ENCODE measurements at regions not wholly inside any gene's neighbourhood (a gene's known extent, or its start where the extent isn't known, plus 50 kb on each side); places are given as distances from the start of the nearest gene placed in this dataset.

- no peak overlapping the region for H2AFZ ChIP-seq (ENCODE audit: insufficient read depth, low read length, poor library complexity)
- no peaks in the 10 kb centered on the region for H3K27me3 ChIP-seq (ENCODE audit: insufficient read depth, low read length)
- H3K79me2 ChIP-seq (ENCODE audit: control insufficient read depth, insufficient read depth, low read length, poor library complexity): no peaks in the 10 kb centered on the region
- H3K9ac ChIP-seq (ENCODE audit: low read length): no peak overlapping the region
- no peak overlapping the region for H3K18ac ChIP-seq (ENCODE audit: low read length)
- WGBS (ENCODE audit: extremely low coverage, insufficient coverage, insufficient read length): no CpG with 5 or more reads among the region's 2 CpGs
- no peak overlapping the region for H3K4me3 ChIP-seq (ENCODE audit: low read depth, low read length)
- H3K27ac ChIP-seq (ENCODE audit: low read depth, low read length): no peak overlapping the region
- no peaks in the 10 kb centered on the region for H3K36me3 ChIP-seq (ENCODE audit: control insufficient read depth in 1 of 2, insufficient read depth in 2 of 2, low read length in 2 of 2)
- no peak overlapping the region for H4K91ac ChIP-seq (ENCODE audit: low read depth, low read length)
- H2BK12ac ChIP-seq (ENCODE audit: low read length): no peak overlapping the region
- H3K14ac ChIP-seq (ENCODE audit: low read length): no peak overlapping the region
- H3K4me2 ChIP-seq (ENCODE audit: low read length): no peak overlapping the region
- no peaks in the 10 kb centered on the region for H3K9me3 ChIP-seq (ENCODE audit: insufficient read depth, low read depth, low read length)
- no peak overlapping the region for H2BK5ac ChIP-seq (ENCODE audit: low read depth, low read length, poor library complexity)
- no peak for DNase-seq
- no peak overlapping the region for H4K12ac ChIP-seq (ENCODE audit: low read depth, low read length)
- no peak overlapping the region for H3K23ac ChIP-seq (ENCODE audit: low read length)
- H2BK120ac ChIP-seq (ENCODE audit: insufficient read depth, low read length, poor library complexity): no peak overlapping the region
- no peak overlapping the region for H4K8ac ChIP-seq (ENCODE audit: low read depth, low read length)
- H3K79me1 ChIP-seq (ENCODE audit: low read length): no peaks in the 10 kb centered on the region
- no peaks in the 10 kb centered on the region for H3K4me1 ChIP-seq (ENCODE audit: control insufficient read depth in 1 of 2, insufficient read depth in 2 of 2, low read length in 2 of 2)
- no peak overlapping the region for H2AK5ac ChIP-seq (ENCODE audit: low read length)
- no peak overlapping the region for H3K4ac ChIP-seq (ENCODE audit: low read depth, low read length)
These were observed 646.5 kb upstream of the SEL1L start for GRCh38 chr14:82180139-82180538.

GRCh38 chr14:82182646-82183045 lies 649.0 kb upstream of the SEL1L start:
- H2AK5ac ChIP-seq (ENCODE audit: low read length): no peak overlapping the region
- H3K4ac ChIP-seq (ENCODE audit: low read depth, low read length): no peak overlapping the region
- no peak overlapping the region for H3K23ac ChIP-seq (ENCODE audit: low read length)
- H3K27ac ChIP-seq (ENCODE audit: low read depth, low read length): no peak overlapping the region
- H4K8ac ChIP-seq (ENCODE audit: low read depth, low read length): no peak overlapping the region
- H3K27me3 ChIP-seq (ENCODE audit: insufficient read depth, low read length): no peaks in the 10 kb centered on the region
- no peak overlapping the region for H3K4me2 ChIP-seq (ENCODE audit: low read length)
- no peaks in the 10 kb centered on the region for H3K79me1 ChIP-seq (ENCODE audit: low read length)
- H3K14ac ChIP-seq (ENCODE audit: low read length): no peak overlapping the region
- no peaks in the 10 kb centered on the region for H3K9me3 ChIP-seq (ENCODE audit: insufficient read depth, low read depth, low read length)
- H3K9ac ChIP-seq (ENCODE audit: low read length): no peak overlapping the region
- H3K4me1 ChIP-seq (ENCODE audit: control insufficient read depth in 1 of 2, insufficient read depth in 2 of 2, low read length in 2 of 2): no peaks in the 10 kb centered on the region
- no peak overlapping the region for H4K12ac ChIP-seq (ENCODE audit: low read depth, low read length)
- no peak overlapping the region for H2AFZ ChIP-seq (ENCODE audit: insufficient read depth, low read length, poor library complexity)
- no peak overlapping the region for H3K18ac ChIP-seq (ENCODE audit: low read length)
- no peak overlapping the region for H2BK12ac ChIP-seq (ENCODE audit: low read length)
- no peak overlapping the region for H4K91ac ChIP-seq (ENCODE audit: low read depth, low read length)
- no peak for DNase-seq
- H2BK5ac ChIP-seq (ENCODE audit: low read depth, low read length, poor library complexity): no peak overlapping the region
- H3K79me2 ChIP-seq (ENCODE audit: control insufficient read depth, insufficient read depth, low read length, poor library complexity): no peaks in the 10 kb centered on the region
- no peak overlapping the region for H3K4me3 ChIP-seq (ENCODE audit: low read depth, low read length)
- no peaks in the 10 kb centered on the region for H3K36me3 ChIP-seq (ENCODE audit: control insufficient read depth in 1 of 2, insufficient read depth in 2 of 2, low read length in 2 of 2)
- H2BK120ac ChIP-seq (ENCODE audit: insufficient read depth, low read length, poor library complexity): no peak overlapping the region

- Histone ChIP-seq H3K27me3 (ENCODE audit: insufficient read depth, low read length) (no peaks in the 10 kb centered on the region), H3K23ac (ENCODE audit: low read length) (no peak overlapping the region), H3K9ac (ENCODE audit: low read length) (no peak overlapping the region), H3K79me1 (ENCODE audit: low read length) (no peaks in the 10 kb centered on the region), H3K79me2 (ENCODE audit: control insufficient read depth, insufficient read depth, low read length, poor library complexity) (no peaks in the 10 kb centered on the region), H2BK5ac (ENCODE audit: low read depth, low read length, poor library complexity) (no peak overlapping the region), H2BK120ac (ENCODE audit: insufficient read depth, low read length, poor library complexity) (no peak overlapping the region), H3K4me2 (ENCODE audit: low read length) (no peak overlapping the region), H3K36me3 (ENCODE audit: control insufficient read depth in 1 of 2, insufficient read depth in 2 of 2, low read length in 2 of 2) (no peaks in the 10 kb centered on the region), H4K91ac (ENCODE audit: low read depth, low read length) (no peak overlapping the region), H3K4ac (ENCODE audit: low read depth, low read length) (no peak overlapping the region), H3K14ac (ENCODE audit: low read length) (no peak overlapping the region), H3K9me3 (ENCODE audit: insufficient read depth, low read depth, low read length) (peaks cover 6% of the 10 kb centered on the region), H3K4me3 (ENCODE audit: low read depth, low read length) (no peak overlapping the region), H3K18ac (ENCODE audit: low read length) (no peak overlapping the region), H2AFZ (ENCODE audit: insufficient read depth, low read length, poor library complexity) (no peak overlapping the region), H3K4me1 (ENCODE audit: control insufficient read depth in 1 of 2, insufficient read depth in 2 of 2, low read length in 2 of 2) (no peaks in the 10 kb centered on the region), H2BK12ac (ENCODE audit: low read length) (no peak overlapping the region), H2AK5ac (ENCODE audit: low read length) (no peak overlapping the region), H4K8ac (ENCODE audit: low read depth, low read length) (no peak overlapping the region), H4K12ac (ENCODE audit: low read depth, low read length) (no peak overlapping the region), H3K27ac (ENCODE audit: low read depth, low read length) (no peak overlapping the region)
- no CpG with 5 or more reads among the region's 3 CpGs for WGBS (ENCODE audit: extremely low coverage, insufficient coverage, insufficient read length)
- DNase-seq: no peak
These were observed 657.1 kb upstream of the SEL1L start for GRCh38 chr14:82190742-82191141.

- no peak overlapping the region for H3K14ac ChIP-seq (ENCODE audit: low read length)
- H2BK120ac ChIP-seq (ENCODE audit: insufficient read depth, low read length, poor library complexity): no peak overlapping the region
- no peak overlapping the region for H3K4ac ChIP-seq (ENCODE audit: low read depth, low read length)
- H3K9me3 ChIP-seq (ENCODE audit: insufficient read depth, low read depth, low read length): peaks cover 6% of the 10 kb centered on the region
- H3K23ac ChIP-seq (ENCODE audit: low read length): no peak overlapping the region
- no peaks in the 10 kb centered on the region for H3K27me3 ChIP-seq (ENCODE audit: insufficient read depth, low read length)
- DNase-seq: no peak
- no peak overlapping the region for H2BK5ac ChIP-seq (ENCODE audit: low read depth, low read length, poor library complexity)
- no peak overlapping the region for H3K18ac ChIP-seq (ENCODE audit: low read length)
- no peaks in the 10 kb centered on the region for H3K4me1 ChIP-seq (ENCODE audit: control insufficient read depth in 1 of 2, insufficient read depth in 2 of 2, low read length in 2 of 2)
- H3K4me2 ChIP-seq (ENCODE audit: low read length): no peak overlapping the region
- no peak overlapping the region for H3K27ac ChIP-seq (ENCODE audit: low read depth, low read length)
- H2AK5ac ChIP-seq (ENCODE audit: low read length): no peak overlapping the region
- no peak overlapping the region for H4K8ac ChIP-seq (ENCODE audit: low read depth, low read length)
- no peak overlapping the region for H4K91ac ChIP-seq (ENCODE audit: low read depth, low read length)
- H3K36me3 ChIP-seq (ENCODE audit: control insufficient read depth in 1 of 2, insufficient read depth in 2 of 2, low read length in 2 of 2): no peaks in the 10 kb centered on the region
- no peak overlapping the region for H3K9ac ChIP-seq (ENCODE audit: low read length)
- H3K79me1 ChIP-seq (ENCODE audit: low read length): no peaks in the 10 kb centered on the region
- no peak overlapping the region for H4K12ac ChIP-seq (ENCODE audit: low read depth, low read length)
- no CpG with 5 or more reads among the region's 2 CpGs for WGBS (ENCODE audit: extremely low coverage, insufficient coverage, insufficient read length)
- no peak overlapping the region for H3K4me3 ChIP-seq (ENCODE audit: low read depth, low read length)
- no peak overlapping the region for H2BK12ac ChIP-seq (ENCODE audit: low read length)
- H2AFZ ChIP-seq (ENCODE audit: insufficient read depth, low read length, poor library complexity): no peak overlapping the region
- H3K79me2 ChIP-seq (ENCODE audit: control insufficient read depth, insufficient read depth, low read length, poor library complexity): no peaks in the 10 kb centered on the region
These were observed 658.7 kb upstream of the SEL1L start for GRCh38 chr14:82192387-82192786.

- no peak overlapping the region for H3K9ac ChIP-seq (ENCODE audit: low read length)
- H4K12ac ChIP-seq (ENCODE audit: low read depth, low read length): no peak overlapping the region
- no peaks in the 10 kb centered on the region for H3K36me3 ChIP-seq (ENCODE audit: control insufficient read depth in 1 of 2, insufficient read depth in 2 of 2, low read length in 2 of 2)
- no peak overlapping the region for H3K23ac ChIP-seq (ENCODE audit: low read length)
- no peak overlapping the region for H4K8ac ChIP-seq (ENCODE audit: low read depth, low read length)
- H3K79me2 ChIP-seq (ENCODE audit: control insufficient read depth, insufficient read depth, low read length, poor library complexity): no peaks in the 10 kb centered on the region
- no peak overlapping the region for H2BK5ac ChIP-seq (ENCODE audit: low read depth, low read length, poor library complexity)
- no peak overlapping the region for H2BK120ac ChIP-seq (ENCODE audit: insufficient read depth, low read length, poor library complexity)
- no peak overlapping the region for H3K4ac ChIP-seq (ENCODE audit: low read depth, low read length)
- no peak overlapping the region for H3K4me2 ChIP-seq (ENCODE audit: low read length)
- H3K4me1 ChIP-seq (ENCODE audit: control insufficient read depth in 1 of 2, insufficient read depth in 2 of 2, low read length in 2 of 2): no peaks in the 10 kb centered on the region
- H3K18ac ChIP-seq (ENCODE audit: low read length): no peak overlapping the region
- no peak overlapping the region for H4K91ac ChIP-seq (ENCODE audit: low read depth, low read length)
- H3K9me3 ChIP-seq (ENCODE audit: insufficient read depth, low read depth, low read length): no peaks in the 10 kb centered on the region
- no peaks in the 10 kb centered on the region for H3K27me3 ChIP-seq (ENCODE audit: insufficient read depth, low read length)
- H2BK12ac ChIP-seq (ENCODE audit: low read length): no peak overlapping the region
- no CpG with 5 or more reads among the region's 2 CpGs for WGBS (ENCODE audit: extremely low coverage, insufficient coverage, insufficient read length)
- DNase-seq: no peak
- no peak overlapping the region for H3K14ac ChIP-seq (ENCODE audit: low read length)
- no peak overlapping the region for H2AK5ac ChIP-seq (ENCODE audit: low read length)
- no peak overlapping the region for H3K4me3 ChIP-seq (ENCODE audit: low read depth, low read length)
- H3K79me1 ChIP-seq (ENCODE audit: low read length): no peaks in the 10 kb centered on the region
- no peak overlapping the region for H3K27ac ChIP-seq (ENCODE audit: low read depth, low read length)
- no peak overlapping the region for H2AFZ ChIP-seq (ENCODE audit: insufficient read depth, low read length, poor library complexity)
These were observed 689.6 kb upstream of the SEL1L start for GRCh38 chr14:82223276-82223675.
